H1 (cell line): ENCODE measurements at regions not wholly inside any gene's neighbourhood (a gene's known extent, or its start where the extent isn't known, plus 50 kb on each side); places are given as distances from the start of the nearest gene placed in this dataset.
"Not testable (repeated sequence)": the region's sequence is repeated elsewhere in the genome, so short reads cannot be mapped to it uniquely, and the experiment has no call there.

Source experiments
- CEBPB ChIP-seq: IDR thresholded peaks from 2 replicates; pipeline ENCODE4 v1.6.1; 2012; ENCODE audit warnings: low read depth, low read length
- CTBP2 ChIP-seq: IDR thresholded peaks from 2 replicates; pipeline ENCODE4 v1.7.0; 2011; ENCODE audit warnings: borderline replicate concordance, mild to moderate bottlenecking, moderate library complexity, mixed read lengths, low read length; ENCODE audit not compliant: insufficient read depth, insufficient read length
- CTCF ChIP-seq, 3 experiments: IDR thresholded peaks; 1 replicate in 2 of 3; 2 replicates in 1 of 3; pipeline versions ENCODE4 v1.5.1 to v1.6.1; 2011; ENCODE audit warnings: low read length in 3 of 3, mild to moderate bottlenecking in 3 of 3, inconsistent platforms in 2 of 3, low read depth in 1 of 3, moderate library complexity in 1 of 3; ENCODE audit not compliant: insufficient read depth in 1 of 3; ENCODE audit errors: control extremely low read depth in 1 of 3
- E2F6 ChIP-seq: IDR thresholded peaks from 2 replicates; pipeline ENCODE4 v1.6.1; 2012; ENCODE audit warnings: inconsistent platforms
- EZH2 ChIP-seq: fragments of 200-600 bp; sonication (generic); IDR thresholded peaks from 2 replicates; pipeline ENCODE4 v1.7.1; 2012; ENCODE audit warnings: low read depth, mild to moderate bottlenecking, moderate library complexity, low read length, inconsistent platforms; ENCODE audit not compliant: severe bottlenecking
- HDAC6 ChIP-seq: IDR thresholded peaks from one replicate; pipeline ENCODE4 v1.7.1; 2012; ENCODE audit warnings: low read depth, mild to moderate bottlenecking, inconsistent platforms, low read length, moderate library complexity
- JUN ChIP-seq: IDR thresholded peaks from 2 replicates; pipeline ENCODE4 v1.6.1; 2011; ENCODE audit warnings: low read depth, mild to moderate bottlenecking, improper control_type of control experiment, low read length
- RFX5 ChIP-seq: IDR thresholded peaks from 2 replicates; pipeline ENCODE4 v1.6.1; 2011; ENCODE audit warnings: low read depth, low read length, improper control_type of control experiment, borderline replicate concordance
- SIRT6 ChIP-seq: IDR thresholded peaks from one replicate; pipeline ENCODE4 v1.7.1; 2012; ENCODE audit warnings: low read length, inconsistent platforms
- SRF ChIP-seq: IDR thresholded peaks from 2 replicates; pipeline ENCODE4 v1.6.1; 2011; ENCODE audit warnings: mild to moderate bottlenecking, low read depth, low read length, moderate library complexity
- YY1 ChIP-seq: IDR thresholded peaks from 2 replicates; pipeline ENCODE4 v1.6.1; 2011; ENCODE audit warnings: low read depth, mild to moderate bottlenecking, low read length
- TF ChIP-seq, protein P1 (sequence below): IDR thresholded peaks from 2 replicates; pipeline ENCODE4 v1.6.1; 2011; ENCODE audit warnings: low read depth, mild to moderate bottlenecking, low read length; ENCODE audit not compliant: insufficient read depth

GRCh38 chr13:59441068-59441467 is 722.7 kb downstream of the DIAPH3 start:
- TF ChIP-seq CTCF (IDR thresholded peaks at IDR 0.05; ENCODE audit: control extremely low read depth in 1 of 3, insufficient read depth in 1 of 3, low read depth in 1 of 3, low read length in 3 of 3); HDAC6; SRF; EZH2; RFX5; E2F6; CEBPB; YY1; CTBP2; SIRT6; JUN: not testable (repeated sequence)
- TF ChIP-seq, protein P1, sequence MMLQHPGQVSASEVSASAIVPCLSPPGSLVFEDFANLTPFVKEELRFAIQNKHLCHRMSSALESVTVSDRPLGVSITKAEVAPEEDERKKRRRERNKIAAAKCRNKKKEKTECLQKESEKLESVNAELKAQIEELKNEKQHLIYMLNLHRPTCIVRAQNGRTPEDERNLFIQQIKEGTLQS, result not testable (repeated sequence)
